Posterior vena cava (tissue), 2 donors: ENCODE measurements at regions not wholly inside any gene's neighbourhood (a gene's known extent, or its start where the extent isn't known, plus 50 kb on each side); places are given as distances from the start of the nearest gene placed in this dataset.
"Not testable (repeated sequence)": the region's sequence is repeated elsewhere in the genome, so short reads cannot be mapped to it uniquely, and the experiment has no call there.

Source experiments
- DNase-seq: peaks from one replicate; pipeline ENCODE4 v3.0.0-alpha.2; 2020; ENCODE audit warnings: low spot score
- intact Hi-C, 2 donors: fragments of 100-400 bp; cut with DNase I; formaldehyde crosslinking; loops; one replicate each; pipeline versions ENCODE4 v1.14.1 to v1.14.2; 2022 to 2023
- donor health status: DM: yes; HTN: yes; CAD: no.
- donor health status: DM: yes; HTN: yes; CAD: no.

- DNase-seq = no peak
- intact Hi-C loops = no loop called here
Measured at GRCh38 chr6:11855743-11856142, 77.1 kb upstream of the ADTRP start.

DNA sequence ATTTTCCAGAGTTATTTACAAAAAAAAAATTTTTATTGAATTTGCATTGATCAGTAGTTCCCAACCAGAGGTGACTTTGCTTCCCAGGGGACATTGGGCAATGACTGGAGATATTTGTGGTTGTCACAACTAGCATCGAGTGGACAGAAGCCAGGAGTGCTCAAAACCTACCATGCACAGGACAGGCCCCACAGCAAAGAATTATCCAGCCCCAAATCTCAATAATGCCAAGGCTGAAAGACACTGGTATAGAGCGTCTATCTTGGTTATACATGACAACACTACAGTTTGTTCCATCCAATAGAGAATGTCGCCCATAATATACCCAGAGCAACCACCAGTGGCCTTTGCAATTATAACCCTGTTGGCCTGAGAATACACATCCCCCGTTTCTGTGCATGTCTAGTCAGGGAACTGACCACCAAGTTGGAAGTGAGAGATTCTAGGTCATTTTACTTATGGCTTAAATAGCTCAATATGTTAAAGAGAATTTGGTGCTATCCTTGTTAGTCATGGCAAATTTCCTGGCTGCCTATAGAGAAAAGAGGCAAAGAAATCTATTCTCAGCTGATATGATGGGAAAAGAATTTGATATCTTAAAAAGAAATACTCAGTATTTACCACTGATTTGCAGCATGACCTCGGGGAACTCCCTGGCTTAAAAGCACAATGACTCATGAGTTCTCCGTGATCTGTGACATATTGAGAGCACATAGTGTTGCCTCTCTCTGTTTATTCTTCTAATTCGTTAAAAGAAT is 76.0 kb upstream of the ADTRP start:
- DNase-seq = no peak
- intact Hi-C loops = no loop called here

DNA sequence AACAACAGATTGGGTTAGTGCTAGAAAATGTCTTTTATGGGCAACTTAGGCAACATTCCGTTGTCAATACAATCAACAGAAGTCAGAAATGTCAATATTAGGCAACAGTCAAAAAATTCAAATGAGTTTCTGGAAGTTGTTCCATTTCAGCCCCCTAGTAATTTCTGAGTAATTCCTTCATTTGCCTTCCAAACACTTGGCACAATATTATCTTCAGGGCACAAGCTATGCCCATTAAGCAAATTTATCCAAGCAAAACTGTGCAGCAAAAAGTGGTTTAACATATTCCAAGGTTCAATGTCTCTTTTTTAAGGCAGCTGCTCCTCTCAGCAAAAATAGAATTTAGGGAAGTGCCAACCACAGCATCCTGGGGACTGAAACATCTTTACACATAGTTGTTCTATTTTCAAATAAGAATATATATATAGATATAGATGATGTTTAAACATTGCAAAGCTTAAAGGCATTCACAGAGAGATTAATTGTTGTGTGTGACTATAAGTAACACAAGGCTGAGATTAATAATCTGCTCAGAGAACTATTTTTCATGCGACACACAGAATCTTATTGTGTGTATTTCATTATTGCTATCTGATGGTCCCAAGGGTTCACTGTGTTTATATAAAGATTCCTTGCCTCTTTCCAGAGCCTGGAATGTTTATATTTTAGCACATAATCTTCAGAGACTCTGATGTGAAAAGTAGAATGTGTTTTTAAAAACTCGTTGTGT is 75.2 kb upstream of the ADTRP start:
- no peak for DNase-seq
- intact Hi-C loops = no loop called here

- no peak for DNase-seq
- intact Hi-C loops = no loop called here
Measured at GRCh38 chr6:11852061-11852651, 73.6 kb upstream of the ADTRP start.

DNA sequence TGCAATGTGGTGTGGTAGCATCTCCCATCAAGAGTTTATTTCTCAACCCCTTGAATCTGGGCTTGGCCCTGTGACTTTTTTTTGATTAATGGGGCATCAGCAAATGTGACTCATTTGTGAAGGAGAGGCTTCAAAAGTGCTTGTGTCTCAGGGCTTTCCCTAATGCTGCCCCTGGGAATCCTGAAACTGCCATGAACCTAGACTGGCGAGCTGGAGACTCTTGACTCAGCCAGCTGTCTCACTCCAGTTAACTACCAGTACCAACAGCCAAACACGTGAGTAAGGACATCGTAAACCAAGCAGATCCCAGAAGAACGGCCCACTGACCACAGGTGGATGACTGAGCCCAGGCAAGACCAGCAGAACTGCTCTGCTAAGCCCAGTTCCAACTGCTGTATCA is 72.8 kb upstream of the ADTRP start:
- no peak for DNase-seq
- intact Hi-C loops = no loop called here

DNA sequence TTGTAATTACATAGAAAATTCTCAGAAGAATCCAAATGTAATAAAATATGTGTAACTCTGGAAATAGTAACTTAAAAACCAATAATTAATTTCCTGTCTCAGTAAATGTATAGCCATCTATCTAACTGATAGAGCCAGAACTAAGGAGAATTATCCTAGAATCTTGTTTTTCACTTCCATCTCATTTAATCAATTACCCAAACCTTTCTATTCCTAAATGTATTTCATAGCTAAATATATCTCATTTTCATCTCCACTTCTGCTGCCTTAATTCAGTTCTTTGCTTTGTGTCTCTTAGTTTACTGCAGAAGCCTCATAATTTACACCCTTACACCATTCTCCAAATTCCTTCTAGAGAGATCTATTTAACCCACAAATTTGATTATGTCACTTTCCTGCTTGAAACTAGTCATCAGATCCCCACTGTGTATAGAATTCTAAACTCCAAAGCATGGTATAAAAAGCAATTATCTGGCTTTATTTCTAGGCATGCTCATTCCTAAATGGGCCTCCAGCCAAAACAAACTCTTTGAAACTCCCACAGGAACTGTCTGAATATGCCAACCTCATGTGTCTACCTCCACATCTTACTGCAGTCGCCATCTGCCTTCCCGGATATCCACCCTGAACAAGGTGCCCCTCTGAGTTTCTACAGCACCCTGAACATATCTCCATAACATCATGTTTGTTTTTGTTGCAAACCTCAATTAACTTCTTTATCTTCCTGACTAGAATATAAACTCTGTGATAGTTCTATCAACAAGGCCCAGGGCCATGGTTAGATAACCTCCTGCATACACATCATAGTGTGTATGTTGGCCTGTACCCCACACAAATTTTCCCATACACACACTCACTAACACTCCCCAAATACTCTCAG is 70.5 kb upstream of the ADTRP start:
- DNase-seq = no peak

DNA sequence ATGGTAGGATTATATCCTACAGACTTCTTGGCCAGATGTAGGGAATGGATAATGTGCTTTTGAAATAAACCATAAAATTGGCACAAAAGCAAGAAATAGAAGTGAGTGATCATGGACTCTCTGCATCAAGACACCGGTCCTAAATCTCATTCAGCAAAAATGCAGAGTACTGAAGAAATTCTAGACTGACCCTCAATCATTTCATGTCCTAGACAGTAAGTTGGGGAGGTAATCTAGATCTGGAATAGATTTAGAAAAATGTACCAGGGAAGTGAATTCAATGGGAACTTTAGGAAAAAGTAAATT is 69.7 kb upstream of the ADTRP start:
- DNase-seq = no peak
- intact Hi-C loops = no loop called here

More for the DNA sequence above, 70.5 kb upstream of the ADTRP start:
- intact Hi-C loops = no loop called here

DNA sequence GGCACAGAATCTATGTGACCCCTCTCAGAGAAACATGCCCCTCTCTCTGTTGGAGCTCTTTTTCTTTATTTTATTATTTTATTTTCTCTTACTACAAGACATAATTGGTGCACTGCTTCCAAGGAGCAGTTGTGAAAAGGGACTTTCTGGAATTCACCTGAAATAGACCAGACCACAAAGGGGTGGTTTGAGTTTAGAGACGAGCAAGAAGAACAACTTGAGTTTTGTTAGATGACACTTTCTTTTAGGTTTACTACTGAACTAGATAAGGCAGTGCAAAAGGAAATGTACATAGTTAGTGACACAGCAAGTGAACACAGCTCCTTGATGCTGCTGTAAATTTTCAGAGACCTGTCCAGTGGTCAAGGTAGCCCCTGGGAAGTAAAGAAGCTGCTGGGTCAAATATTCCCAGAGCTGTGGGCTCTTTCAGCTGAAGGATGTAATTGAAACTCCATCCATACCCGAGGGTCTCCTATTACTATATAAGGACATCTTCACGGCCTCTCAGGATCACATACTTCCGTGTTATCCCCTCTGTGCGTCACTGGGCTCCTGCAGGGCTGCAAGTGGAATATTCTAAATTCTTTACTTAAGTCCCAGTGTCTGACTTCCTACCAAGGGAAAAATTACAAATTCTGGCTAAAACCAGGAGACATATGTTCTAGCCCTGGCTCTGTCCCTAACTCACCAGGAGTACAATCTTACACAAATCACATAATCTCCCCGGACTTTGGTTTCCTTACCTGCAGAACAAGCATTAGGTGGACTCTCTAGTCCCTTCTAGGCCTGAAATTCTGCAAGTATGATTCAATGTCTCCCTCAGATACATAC is 69.1 kb upstream of the ADTRP start:
- DNase-seq = no peak
- intact Hi-C loops = no loop called here

DNA sequence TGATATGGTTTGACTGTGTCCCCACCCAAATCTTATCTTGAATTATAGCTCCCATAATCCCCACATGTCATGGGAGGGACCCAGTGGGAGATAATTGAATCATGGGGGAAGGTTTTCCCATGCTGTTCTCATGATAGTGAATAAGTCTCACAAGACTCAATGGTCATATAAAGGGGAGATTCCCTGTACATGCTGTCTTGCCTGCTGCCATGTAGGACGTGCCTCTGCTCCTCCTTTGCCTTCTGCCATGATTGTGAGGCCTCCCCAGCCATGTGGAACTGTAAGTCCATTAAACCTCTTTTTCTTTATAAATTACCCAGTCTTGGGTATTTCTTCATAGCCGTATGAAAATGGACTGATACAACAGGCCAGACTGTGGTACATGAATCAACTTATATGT is 68.5 kb upstream of the ADTRP start:
- DNase-seq, intact Hi-C loops: not testable (repeated sequence)

DNA sequence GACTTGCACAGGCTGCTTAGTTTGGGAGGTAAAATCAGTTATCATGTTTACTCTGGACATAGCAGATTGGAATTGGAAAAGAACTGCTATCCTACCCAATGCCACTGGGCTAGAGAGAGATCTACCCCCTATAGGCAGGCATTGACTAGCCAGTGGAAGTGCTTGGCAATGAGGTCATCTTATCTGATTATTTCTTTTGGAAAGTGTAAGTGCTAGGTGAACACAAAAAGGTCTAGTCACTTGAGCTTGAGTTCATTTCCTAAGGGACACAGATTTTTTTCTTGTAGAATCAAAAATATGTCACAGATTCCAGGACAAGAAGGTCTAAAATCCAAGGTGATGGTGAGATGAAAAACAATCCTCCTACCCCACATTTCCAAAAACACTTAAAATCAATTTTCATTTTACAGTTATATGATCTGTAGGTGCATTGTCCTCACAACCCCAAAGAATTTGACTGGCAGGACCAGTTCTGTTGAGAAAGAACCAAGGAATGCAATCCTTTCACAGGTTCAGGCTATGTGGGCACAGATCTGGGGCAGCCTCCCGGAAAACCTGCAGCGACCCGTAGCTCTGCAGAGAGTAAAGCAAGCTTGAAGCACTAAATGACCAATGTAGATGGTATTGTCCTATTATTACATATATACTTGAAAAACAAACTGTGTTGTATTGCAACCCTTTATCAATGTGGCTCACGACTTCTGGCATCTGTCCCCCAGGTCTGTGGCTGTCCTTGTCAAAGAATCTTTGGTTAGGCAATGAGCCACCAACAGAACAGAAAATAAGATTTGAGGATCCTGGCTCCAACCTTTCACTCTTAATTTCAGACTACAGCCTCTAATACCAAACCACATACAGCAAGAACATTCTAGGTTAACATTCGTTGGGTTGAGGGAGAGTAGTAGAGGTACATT is 67.3 kb upstream of the ADTRP start:
- intact Hi-C loops = no loop called here
- DNase-seq = no peak

- intact Hi-C loops, DNase-seq: not testable (repeated sequence)
Measured at GRCh38 chr6:11842795-11843194, 64.2 kb upstream of the ADTRP start.

DNA sequence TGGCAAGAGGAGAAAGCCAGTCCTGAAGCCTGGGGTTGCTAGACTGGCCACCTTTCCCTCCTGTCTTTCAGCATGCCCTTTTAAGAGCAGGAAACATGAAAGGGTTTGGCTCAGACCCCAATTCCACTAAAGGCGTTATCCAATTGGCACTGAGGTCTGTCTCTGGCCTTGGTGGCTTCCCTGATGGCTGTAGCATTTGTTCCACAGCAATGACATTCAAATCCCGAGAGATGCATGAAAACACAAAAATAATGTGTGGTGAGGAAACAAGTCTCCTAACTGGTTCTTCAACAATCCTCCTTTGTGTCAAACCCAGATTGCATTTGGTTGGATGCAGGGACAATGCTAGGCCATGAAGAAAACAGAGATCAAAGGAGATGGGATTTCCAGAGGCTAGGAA is 56.5 kb upstream of the ADTRP start:
- DNase-seq = no peak
- intact Hi-C loops = no loop called here

DNA sequence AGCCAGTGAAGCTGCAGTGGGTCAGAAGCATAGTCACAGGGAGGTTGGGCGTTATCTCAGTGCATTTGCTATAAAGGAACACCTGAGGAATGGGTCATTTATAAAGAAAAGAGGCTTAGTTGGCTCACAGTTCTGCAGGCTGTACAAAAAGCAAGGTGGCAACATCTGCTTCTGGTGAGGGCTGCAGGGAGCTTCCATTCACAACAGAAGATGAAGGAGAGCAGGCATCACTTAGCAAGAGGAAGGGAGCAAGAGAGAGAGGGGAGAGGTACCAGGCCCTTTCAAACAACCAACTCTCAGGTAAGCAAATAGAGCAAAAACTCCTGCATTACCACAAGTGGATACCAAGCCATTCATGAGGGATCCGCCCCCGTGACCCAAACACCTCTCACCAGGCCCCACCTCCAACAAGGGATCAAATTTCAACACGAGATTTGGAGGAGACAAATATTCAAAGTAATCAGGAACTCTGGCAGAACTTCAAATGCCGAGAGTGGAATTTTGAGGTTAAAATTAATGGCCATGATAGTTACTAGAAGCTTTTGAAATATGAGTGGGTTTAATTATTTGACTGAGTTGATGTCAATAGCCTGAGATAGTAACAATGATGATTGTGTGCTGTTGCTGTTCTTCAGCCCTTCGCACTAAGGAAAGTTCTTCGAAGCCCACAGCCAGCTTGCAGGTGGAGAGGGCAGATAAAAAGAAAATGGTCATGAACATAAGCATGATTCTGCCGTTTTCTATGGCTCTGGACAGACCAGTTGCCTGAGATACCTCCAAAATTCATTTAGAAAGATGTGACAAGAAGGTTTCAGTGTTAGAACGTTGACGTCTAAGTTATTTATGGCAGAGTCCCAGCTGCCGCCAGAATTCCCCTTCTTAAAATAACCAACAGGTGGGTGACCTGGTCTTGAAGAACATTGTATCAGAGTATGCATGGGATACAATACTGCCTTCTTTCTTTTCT is 55.3 kb upstream of the ADTRP start:
- intact Hi-C loops = no loop called here
- no peak for DNase-seq

DNA sequence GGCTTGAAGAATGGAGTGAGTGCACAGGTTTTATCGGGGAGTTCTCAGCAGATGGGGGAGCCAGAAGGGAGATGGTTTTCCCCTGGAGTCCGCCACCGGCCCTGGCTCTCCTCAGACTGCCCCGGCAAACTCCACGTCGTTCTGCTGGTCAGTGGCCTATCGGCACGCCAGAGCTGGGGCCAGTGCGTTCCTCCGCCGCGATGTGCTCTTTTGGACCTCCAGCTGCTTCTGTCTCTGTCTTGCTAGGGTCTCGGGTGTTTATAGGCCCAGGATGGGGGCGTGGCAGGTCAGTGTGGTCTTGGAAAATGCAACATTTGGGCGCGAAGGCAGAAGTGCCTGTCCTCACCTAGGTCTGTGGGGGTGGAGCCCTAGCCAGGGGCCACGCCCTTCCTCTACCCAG is 53.0 kb upstream of the ADTRP start:
- DNase-seq = no peak
- intact Hi-C loops = no loop called here

GRCh38 chr6:11830520-11830919 is 51.9 kb upstream of the ADTRP start:
- intact Hi-C loops = no loop called here
- no peak for DNase-seq

DNA sequence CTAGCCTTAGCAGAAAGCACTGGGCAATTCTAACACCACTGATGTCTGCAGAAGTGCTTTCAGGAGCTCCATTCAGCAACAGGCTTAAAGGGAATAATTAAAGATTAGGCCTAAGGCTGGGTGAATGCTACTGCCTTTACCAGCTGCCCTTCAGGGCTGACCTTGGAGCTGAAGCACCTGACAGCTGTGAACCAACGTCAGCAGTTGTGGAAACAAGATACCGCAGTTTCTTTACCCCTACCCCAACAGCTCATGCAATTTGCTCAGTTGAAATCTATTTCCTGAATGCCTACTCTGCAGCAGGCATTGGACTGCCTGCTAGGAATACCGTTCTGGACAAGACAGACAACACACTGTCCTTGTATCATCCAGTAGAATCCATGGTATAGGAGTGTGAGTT is 51.5 kb upstream of the ADTRP start:
- intact Hi-C loops = no loop called here
- DNase-seq = no peak

DNA sequence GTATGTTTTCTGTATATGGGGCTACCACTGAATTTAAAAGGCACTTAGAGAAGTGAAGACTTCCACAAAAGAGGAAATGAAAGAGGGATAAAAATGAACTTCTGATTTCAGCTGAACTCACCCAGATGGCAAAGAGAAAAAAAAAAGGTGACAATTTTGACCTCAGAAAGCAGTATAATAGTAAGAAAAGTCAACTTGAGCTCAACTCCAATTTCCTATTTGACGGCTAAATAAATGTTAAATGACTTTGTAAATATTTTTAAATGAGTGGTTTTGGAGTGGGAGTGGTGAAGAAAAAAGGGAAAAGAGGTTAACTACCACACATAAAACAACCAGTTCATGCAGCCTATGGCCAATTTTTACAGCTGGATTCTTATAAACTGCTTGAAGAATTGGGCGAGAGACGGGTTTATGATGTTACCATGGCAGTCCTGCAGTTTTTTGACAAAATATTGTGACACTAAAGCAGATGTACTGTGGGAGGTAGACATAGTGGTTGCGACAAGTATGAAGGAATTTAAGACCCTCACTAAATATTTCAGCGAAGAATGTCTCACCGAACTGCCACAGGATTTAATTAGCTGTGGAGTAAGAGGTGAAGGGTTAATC is 49.8 kb upstream of the ADTRP start:
- intact Hi-C loops = no loop called here
- DNase-seq = no peak
